HPDE6-E6E7 (cell line): ENCODE measurements at regions not wholly inside any gene's neighbourhood (a gene's known extent, or its start where the extent isn't known, plus 50 kb on each side); places are given as distances from the start of the nearest gene placed in this dataset.
A peak's percentile ranks its signal among the peaks of the same experiment; 100 is the strongest.
"Not testable (repeated sequence)": the region's sequence is repeated elsewhere in the genome, so short reads cannot be mapped to it uniquely, and the experiment has no call there.

Experiments
- DNase-seq: peaks from one replicate; pipeline ENCODE4 v3.0.0; 2011; ENCODE audit warnings: missing footprints; ENCODE audit errors: extremely low spot score

GRCh38 chr7:17557251-17557671 lies 258.8 kb downstream of the AHR start:
- no peak for DNase-seq

GRCh38 chr7:17558135-17558534 lies 259.7 kb downstream of the AHR start:
- no peak for DNase-seq

DNA sequence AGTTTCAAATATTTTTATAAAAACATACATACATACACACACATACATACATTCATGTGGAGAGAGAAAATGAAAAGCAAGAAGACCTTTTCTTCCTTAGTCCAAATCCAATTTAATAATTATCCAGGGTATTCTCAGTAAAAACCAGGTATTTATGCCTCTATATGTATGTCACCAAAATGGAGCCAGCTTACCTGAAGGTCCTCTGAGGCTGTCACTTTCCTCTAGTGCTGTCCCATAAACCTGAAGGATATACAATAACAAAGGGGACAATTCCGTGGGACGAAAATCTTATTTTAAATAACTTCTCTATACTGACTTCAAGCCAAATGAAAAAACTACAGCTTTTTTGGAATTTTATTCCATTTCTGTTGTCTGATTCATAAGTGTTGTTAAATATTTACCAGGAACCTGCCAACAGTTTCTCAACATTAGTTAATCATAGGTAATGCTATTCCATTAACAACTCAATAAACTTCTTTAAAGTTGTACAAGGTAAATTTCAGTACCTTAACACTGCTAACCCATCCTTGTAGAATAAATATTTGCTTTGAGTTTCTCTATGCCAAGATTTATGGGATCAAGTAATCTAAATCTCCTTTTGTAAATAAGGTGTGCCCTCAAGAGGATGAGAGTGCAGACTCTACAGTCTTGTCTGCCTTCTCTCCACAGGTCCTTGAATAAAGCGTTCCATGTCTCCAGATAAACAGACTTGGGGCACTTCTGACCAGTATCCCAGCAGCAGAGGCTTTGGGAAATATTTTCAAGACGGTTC lies 260.3 kb downstream of the AHR start:
- DNase-seq, result no peak

DNA sequence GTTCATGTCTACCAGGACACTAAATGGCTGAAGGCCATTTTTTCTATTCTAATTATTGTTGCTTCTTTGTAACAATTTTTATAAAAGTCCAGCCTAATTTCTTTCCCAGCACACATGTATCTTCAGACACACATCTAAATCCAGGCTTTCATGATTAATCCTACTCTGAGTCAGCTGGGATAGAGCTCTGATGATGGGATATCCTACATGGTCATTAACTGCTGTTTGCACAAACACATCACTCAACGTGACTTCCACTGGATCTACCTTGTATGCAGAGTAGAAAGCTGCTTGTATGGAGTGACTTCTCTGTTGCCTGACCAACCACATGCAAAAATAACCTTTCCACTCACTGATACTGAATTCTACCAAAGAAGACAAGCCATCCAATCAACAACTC lies 260.9 kb downstream of the AHR start:
- DNase-seq, result no peak

- peak; percentile 49 for DNase-seq
Observed at GRCh38 chr7:17560516-17560915, 262.1 kb downstream of the AHR start.

GRCh38 chr7:17560966-17561365 lies 262.5 kb downstream of the AHR start:
- DNase-seq, result no peak

DNA sequence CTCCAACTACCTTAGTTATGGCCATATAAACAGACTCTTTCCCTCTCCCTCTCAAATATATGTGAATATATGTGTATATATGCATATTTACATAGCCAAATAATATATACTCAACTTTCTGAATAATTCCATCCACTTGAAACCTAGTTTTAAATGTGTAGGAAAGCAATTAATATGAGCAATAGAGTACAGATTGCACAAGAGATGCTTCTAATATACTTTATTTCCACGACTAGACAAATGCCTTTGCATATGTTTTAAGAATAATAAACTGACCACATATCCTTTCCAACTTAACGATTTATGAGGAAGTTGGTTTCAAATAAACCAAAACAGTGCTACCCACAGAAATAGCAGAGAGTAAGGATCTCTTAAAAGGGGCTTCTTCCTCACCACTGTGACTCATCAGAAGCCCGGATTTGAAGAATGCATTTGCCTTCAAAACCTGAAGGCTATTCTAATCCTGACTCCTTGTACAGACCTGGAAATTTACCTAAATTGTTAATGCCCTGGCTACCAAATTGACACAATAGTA lies 266.3 kb downstream of the AHR start:
- no peak for DNase-seq

GRCh38 chr7:17580141-17580540 lies 281.7 kb downstream of the AHR start:
- no peak for DNase-seq

GRCh38 chr7:17580856-17581255 lies 282.4 kb downstream of the AHR start:
- no peak for DNase-seq

DNA sequence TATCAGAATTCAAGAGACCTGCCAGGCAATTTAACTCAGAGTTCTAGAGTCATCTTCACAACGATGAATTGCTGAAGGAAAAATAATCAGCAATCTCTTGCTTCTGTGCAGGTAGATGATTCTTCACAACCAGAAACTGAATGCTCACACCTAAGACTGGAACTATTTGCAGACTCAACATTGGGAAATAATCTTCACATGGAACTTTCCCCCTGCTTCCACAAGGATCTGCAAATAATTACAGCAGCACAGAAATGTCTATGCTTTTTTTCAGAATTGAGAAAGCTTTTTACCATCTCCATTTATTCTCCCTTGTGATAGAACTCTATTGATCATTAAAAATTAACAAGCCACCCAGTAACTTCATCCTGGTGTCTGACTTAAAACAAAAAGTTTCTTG lies 282.8 kb downstream of the AHR start:
- DNase-seq, result no peak

- DNase-seq, result not testable (repeated sequence)
Observed at GRCh38 chr7:17582696-17583095, 284.2 kb downstream of the AHR start.

DNA sequence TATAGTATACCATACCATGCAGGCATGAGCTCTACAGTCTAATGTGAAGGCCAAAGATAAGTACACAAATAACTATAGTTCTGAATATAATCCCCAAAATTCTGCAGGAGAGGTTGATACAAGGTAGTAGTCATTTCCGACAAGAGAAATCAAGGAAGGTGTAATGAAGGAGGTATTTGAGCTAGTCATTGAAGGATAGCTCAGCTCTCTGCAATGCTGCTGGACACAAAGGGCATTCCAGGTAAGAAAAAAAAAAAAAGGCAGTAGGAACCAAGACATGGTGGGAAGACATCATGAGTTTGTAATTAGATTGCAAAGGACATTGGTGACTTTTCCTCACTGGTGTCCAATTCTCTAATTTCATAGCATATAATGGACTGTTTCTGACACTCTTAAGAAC lies 285.3 kb downstream of the AHR start:
- no peak for DNase-seq

DNA sequence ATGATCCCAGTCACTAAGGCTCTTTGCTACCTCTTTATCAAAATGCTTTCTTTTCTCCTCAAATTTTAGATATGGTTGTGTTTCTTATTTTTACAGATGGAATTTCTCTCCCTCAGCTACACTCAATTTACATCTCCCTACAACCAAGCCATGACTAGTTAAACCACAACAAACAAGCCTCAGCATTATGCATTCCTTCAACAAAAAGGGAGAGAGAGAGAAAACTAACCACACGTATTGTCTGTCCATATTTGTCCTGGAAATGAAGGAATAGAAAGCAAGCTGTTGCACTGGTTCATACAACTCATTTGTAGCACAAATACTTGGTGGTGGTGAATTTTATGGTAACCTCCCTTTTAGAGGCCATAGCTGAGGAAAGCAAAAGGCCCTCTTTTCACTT lies 286.4 kb downstream of the AHR start:
- no peak for DNase-seq

DNA sequence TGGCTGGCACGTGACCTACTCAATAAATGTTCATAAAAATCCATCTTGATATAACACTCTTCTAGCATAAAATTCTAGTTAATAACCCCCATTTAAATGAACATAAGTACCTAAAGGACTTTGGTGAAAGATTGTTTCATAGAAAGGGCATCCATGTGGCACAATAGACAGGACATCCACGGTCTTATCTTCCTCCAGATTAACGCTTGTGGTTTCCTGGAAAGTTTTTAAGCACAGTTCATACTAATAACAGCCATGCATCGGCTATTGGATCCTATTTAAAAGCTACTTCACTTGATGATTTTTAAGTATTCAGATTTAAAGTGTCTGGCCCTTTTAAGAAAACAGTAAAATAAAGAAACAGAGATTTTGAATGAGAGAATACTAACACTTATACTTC lies 288.3 kb downstream of the AHR start:
- DNase-seq, result no peak

DNA sequence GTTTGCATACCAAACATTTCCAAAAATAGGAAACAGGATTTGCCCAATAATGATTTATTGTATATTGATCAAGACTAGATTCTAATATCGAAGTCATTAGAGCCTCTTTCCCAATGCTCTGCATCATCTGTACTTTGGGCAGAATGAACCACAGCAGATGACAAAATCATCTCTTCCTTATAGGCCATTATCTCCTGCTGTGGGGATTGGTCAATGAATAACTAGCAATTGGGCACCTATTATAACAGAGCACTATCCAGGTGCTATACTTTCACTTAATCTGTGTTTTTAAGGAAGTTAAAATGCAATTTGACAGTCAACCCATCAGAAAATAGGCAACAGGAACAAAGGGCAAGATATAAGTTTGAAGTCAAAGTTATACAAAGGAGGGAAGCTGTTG lies 290.3 kb downstream of the AHR start:
- no peak for DNase-seq

DNA sequence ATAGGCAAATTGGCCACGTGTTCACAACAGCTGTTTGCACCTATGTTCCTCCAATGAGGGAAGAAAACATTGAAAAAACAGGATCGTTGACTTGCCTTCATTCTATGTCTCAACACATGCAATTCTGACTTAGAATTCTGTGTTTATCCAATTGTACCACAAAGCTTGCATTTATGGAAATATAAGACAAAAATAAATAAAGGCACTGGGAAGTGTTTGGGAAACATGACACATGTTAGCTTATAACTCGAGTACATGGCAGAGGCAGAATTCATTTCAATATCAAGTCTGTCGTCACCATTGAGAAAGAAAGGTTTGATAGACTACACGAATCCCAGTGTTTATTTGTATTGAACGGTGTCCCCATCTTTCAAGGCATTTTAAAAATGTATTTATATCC lies 291.2 kb downstream of the AHR start:
- DNase-seq, result no peak

DNA sequence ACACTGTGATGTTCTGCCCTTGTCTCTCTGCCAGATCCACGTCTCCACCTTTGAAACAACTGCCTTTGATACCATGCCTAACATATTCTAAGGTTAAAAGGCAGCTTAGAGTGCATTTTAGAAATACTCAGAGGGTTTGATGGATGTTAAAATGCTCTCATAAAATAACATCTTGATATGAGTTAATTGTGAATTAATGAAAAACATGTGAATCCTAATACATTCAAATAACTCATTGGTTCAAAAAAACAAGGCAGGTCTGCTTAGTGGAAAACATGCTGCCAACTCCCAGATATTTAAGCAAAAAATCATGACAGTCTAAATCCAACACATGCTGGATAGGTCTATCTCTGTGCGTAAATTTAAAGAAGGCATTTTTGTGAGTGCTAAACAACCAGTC lies 291.8 kb downstream of the AHR start:
- no peak for DNase-seq

GRCh38 chr7:17593819-17594419 lies 295.5 kb downstream of the AHR start:
- no peak for DNase-seq

GRCh38 chr7:17595546-17595945 lies 297.1 kb downstream of the AHR start:
- DNase-seq, result no peak

- no peak for DNase-seq
Observed at GRCh38 chr7:17598305-17598704, 299.9 kb downstream of the AHR start.

DNA sequence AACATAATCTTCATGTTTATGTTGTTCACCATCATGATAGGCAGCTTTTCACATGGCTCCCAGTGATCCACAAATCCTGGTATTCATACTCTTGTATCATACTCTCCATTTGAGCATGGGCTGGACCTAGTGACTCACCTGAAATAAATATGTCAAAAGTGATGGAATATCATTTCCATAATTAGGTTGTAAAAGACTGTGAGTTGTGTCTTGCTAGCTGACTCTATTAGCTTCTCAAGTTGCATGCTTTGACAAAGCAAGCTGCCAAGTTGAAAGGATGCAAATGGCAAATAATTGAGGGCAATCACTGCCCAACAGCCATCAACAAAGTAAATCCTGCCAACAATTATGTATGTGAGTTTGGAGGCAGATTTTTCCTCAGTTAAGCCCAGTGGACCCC lies 300.4 kb downstream of the AHR start:
- DNase-seq, result no peak

DNA sequence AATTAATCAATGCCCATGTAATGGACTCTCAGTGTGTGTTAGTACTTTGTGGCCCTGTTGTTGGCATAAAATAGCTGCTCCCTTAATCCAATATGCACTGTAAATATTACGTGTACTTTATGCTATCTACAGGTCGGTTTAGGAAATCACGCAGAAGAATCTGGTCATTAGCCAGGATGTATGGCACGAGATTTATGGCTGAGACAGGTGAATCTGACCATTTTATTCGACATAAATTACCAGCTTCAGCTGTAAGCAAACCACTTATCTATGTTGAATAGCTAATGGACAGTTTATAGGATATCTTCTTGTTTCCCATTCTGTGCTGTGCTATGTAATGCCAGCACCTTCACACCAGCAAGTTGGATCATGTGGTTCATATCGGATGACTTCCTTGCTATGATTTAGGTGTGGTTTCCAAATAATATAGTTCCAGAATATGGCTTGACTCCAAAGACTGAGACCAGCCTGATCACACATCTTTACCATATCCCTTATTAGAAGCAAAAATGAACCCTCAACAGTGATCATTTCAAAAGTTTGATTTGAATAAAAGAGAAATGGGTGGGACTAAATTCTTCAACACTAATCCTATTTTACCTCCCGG lies 301.4 kb downstream of the AHR start:
- DNase-seq, result peak; percentile 26

GRCh38 chr7:17600340-17600752 lies 301.9 kb downstream of the AHR start:
- peak; percentile 77 for DNase-seq
